GM12878 (cell line): ENCODE measurements at regions not wholly inside any gene's neighbourhood (a gene's known extent, or its start where the extent isn't known, plus 50 kb on each side); places are given as distances from the start of the nearest gene placed in this dataset.

Experiments
- ATAC-seq: fragments of 200-7000 bp; cut with Tn5 transposase; 3 replicates; pipeline ENCODE4 v1.9.1; 2020; ENCODE audit warnings: mild to moderate bottlenecking, moderate library complexity
- BruUV-seq: library from RNA; stranded (reverse); fragments of 400-500 nt; replicated peaks from 2 replicates; lab custom pipeline; 2021; lab: Mats Ljungman, UMichigan
- CTCF ChIA-PET: fragments of 300-600 bp; sonication (Branson Sonifier 250); formaldehyde crosslinking; extraction: SDS; loops from one replicate; lab custom pipeline; 2021; ENCODE audit warnings: inconsistent platforms; lab: Yijun Ruan, JAX
- POLR2A ChIA-PET: fragments of 350-600 bp; formaldehyde crosslinking; extraction: SDS; loops from one replicate; lab custom pipeline; 2021; ENCODE audit warnings: inconsistent platforms; lab: Charles Lee
- RAD21 ChIA-PET: fragments of 300-600 bp; sonication (Branson Sonifier 250); formaldehyde crosslinking; loops from one replicate; lab custom pipeline; 2023; ENCODE audit warnings: antibody characterized with exemption; ENCODE audit not compliant: unreplicated experiment; lab: Charles Lee
- SMC1A ChIA-PET: fragments of 300-600 bp; sonication (Branson Sonifier 250); formaldehyde crosslinking; loops from one replicate; lab custom pipeline; 2023; ENCODE audit not compliant: unreplicated experiment, uncharacterized antibody; lab: Charles Lee
- DNase-seq: peaks from one replicate; pipeline ENCODE4 v3.0.0-alpha.2; 2011; ENCODE audit warnings: low read depth, low spot score
- FAIRE-seq: peaks from 3 replicates; lab custom pipeline; 2011; peaks lifted over from hg19 to GRCh38; lab: Jason Lieb, UNC
- H2AFZ ChIP-seq: 2 replicates; pipeline ENCODE4 v1.6.0; 2011; ENCODE audit warnings: low read depth, low read length, control low read depth; ENCODE audit not compliant: control insufficient read depth
- H3K27ac ChIP-seq: 2 replicates; pipeline ENCODE4 v1.5.1; 2011; ENCODE audit warnings: control low read depth; ENCODE audit not compliant: control insufficient read depth, insufficient read depth
- H3K27me3 ChIP-seq, 2 experiments: replicated peaks in 1 of 2; 2 replicates each; pipeline versions ENCODE4 v1.6.0 to v1.6.1; 2011; ENCODE audit warnings: low read length in 1 of 2; ENCODE audit not compliant: control insufficient read depth in 2 of 2, insufficient read depth in 2 of 2
- H3K36me3 ChIP-seq, 2 experiments: 2 replicates each; pipeline ENCODE4 v1.5.1; 2011; ENCODE audit warnings: low read length in 1 of 2; ENCODE audit not compliant: control insufficient read depth in 2 of 2, insufficient read depth in 2 of 2
- H3K4me1 ChIP-seq: 2 replicates; pipeline ENCODE4 v1.6.1; 2011; ENCODE audit warnings: mild to moderate bottlenecking, low read length, moderate library complexity, mixed read lengths; ENCODE audit not compliant: control insufficient read depth, insufficient read depth
- H3K4me2 ChIP-seq: 2 replicates; pipeline ENCODE4 v1.6.0; 2011; ENCODE audit warnings: control low read depth; ENCODE audit not compliant: control insufficient read depth, insufficient read depth
- H3K4me3 ChIP-seq: fragments of 200-600 bp; sonication (generic); 2 replicates; pipeline ENCODE4 v1.5.1; 2016
- H3K79me2 ChIP-seq: 2 replicates; pipeline ENCODE4 v1.6.0; 2011; ENCODE audit warnings: low read length; ENCODE audit not compliant: control insufficient read depth, insufficient read depth
- H3K9ac ChIP-seq: 2 replicates; pipeline ENCODE4 v1.8.0; 2011; ENCODE audit warnings: low read length, control low read depth, mixed read lengths; ENCODE audit not compliant: control insufficient read depth, insufficient read depth
- H3K9me3 ChIP-seq: replicated peaks from 3 replicates; pipeline ENCODE4 v1.5.1; 2011; ENCODE audit warnings: mild to moderate bottlenecking, low read length; ENCODE audit not compliant: control insufficient read depth, insufficient read depth
- H4K20me1 ChIP-seq: 2 replicates; pipeline ENCODE4 v1.6.0; 2011; ENCODE audit not compliant: control insufficient read depth, insufficient read depth
- ATF7 ChIP-seq: fragments of 450-650 bp; IDR thresholded peaks from 2 replicates; pipeline ENCODE4 v1.6.1; 2016; ENCODE audit warnings: low read depth, mild to moderate bottlenecking
- CHD4 ChIP-seq: fragments of 200-600 bp; sonication (generic); IDR thresholded peaks from 2 replicates; pipeline ENCODE4 v1.6.1; 2016; ENCODE audit warnings: mild to moderate bottlenecking
- CREM ChIP-seq: IDR thresholded peaks from 2 replicates; pipeline ENCODE4 v1.6.1; 2014; ENCODE audit warnings: antibody characterized with exemption, low read depth
- CUX1 ChIP-seq: IDR thresholded peaks from 2 replicates; pipeline ENCODE4 v1.6.1; 2012; ENCODE audit warnings: improper control_type of control experiment, low read depth, low read length; ENCODE audit not compliant: insufficient replicate concordance
- ELK1 ChIP-seq: IDR thresholded peaks from 2 replicates; pipeline ENCODE4 v1.6.1; 2012; ENCODE audit warnings: low read depth, low read length, improper control_type of control experiment
- KDM1A ChIP-seq: fragments of 200-600 bp; sonication (generic); IDR thresholded peaks from 2 replicates; pipeline ENCODE4 v1.6.1; 2016; ENCODE audit warnings: borderline replicate concordance
- MTA3 ChIP-seq: IDR thresholded peaks from 2 replicates; pipeline ENCODE4 v1.6.1; 2012; ENCODE audit warnings: low read length, inconsistent platforms, borderline replicate concordance
- RB1 ChIP-seq: fragments of 450-650 bp; formaldehyde crosslinking; IDR thresholded peaks from 2 replicates; pipeline ENCODE4 v1.6.1; 2017; ENCODE audit warnings: mild to moderate bottlenecking, borderline replicate concordance
- RELA ChIP-seq: fragments of 450-650 bp; IDR thresholded peaks from 2 replicates; pipeline ENCODE4 v1.8.0; 2014; ENCODE audit warnings: borderline replicate concordance; ENCODE audit not compliant: partially characterized antibody
- SKIL ChIP-seq: fragments of 450-650 bp; IDR thresholded peaks from 2 replicates; pipeline ENCODE4 v1.6.1; 2017; ENCODE audit warnings: mild to moderate bottlenecking, low read depth, inconsistent platforms; ENCODE audit not compliant: poor library complexity, severe bottlenecking
- SPI1 ChIP-seq: IDR thresholded peaks from 2 replicates; pipeline ENCODE4 v1.6.1; 2011; ENCODE audit warnings: low read depth, mild to moderate bottlenecking, low read length, moderate library complexity, borderline replicate concordance; ENCODE audit not compliant: insufficient read depth
- YY1 ChIP-seq: IDR thresholded peaks from 2 replicates; pipeline ENCODE4 v1.6.1; 2011; ENCODE audit warnings: low read depth, mild to moderate bottlenecking, low read length
- ZBTB33 ChIP-seq: fragments of 450-650 bp; IDR thresholded peaks from 2 replicates; pipeline ENCODE4 v1.6.1; 2017; ENCODE audit warnings: mild to moderate bottlenecking
- WGBS: methylation state at CpG from one replicate; pipeline ENCODE4 v1.1.6; 2016; ENCODE audit warnings: low lambda C conversion rate; ENCODE audit not compliant: insufficient replicate concordance, insufficient coverage; ENCODE audit errors: missing lambda C conversion rate; 5-methylcytosine and 5-hydroxymethylcytosine counted together
- in situ Hi-C: fragments of 300-500 bp; cut with MboI; formaldehyde crosslinking; loops from 9 replicates; pipeline ENCODE4 v1.14.3; 2018; ENCODE audit warnings: mixed read lengths
- intact Hi-C: fragments of 100-400 bp; cut with micrococcal nuclease; formaldehyde crosslinking; loops from one replicate; pipeline ENCODE4 v1.14.2; 2022; ENCODE audit not compliant: unreplicated experiment

- TF ChIP-seq SKIL (no peak), CREM (no peak), RELA (no peak), ELK1 (no peak)
Measured at GRCh38 chr4:156505341-156505955, 466.2 kb downstream of the PDGFC start (continued).

- POLR2A ChIA-PET, result no interaction called here
- no peak for ATAC-seq
- no peak for FAIRE-seq
- TF ChIP-seq SPI1 (no peak), YY1 (no peak), MTA3 (no peak), RB1 (no peak), ZBTB33 (no peak), CUX1 (no peak), CHD4 (no peak), ATF7 (no peak), KDM1A (no peak)
Measured at GRCh38 chr4:156503119-156503518, 468.5 kb downstream of the PDGFC start.

More at GRCh38 chr4:156503119-156503518, 468.5 kb downstream of the PDGFC start:
- Histone ChIP-seq H3K9me3 (no peaks in the 10 kb centered on the region), H2AFZ (no peak overlapping the region), H3K4me1 (no peaks in the 10 kb centered on the region), H3K4me2 (no peak overlapping the region), H4K20me1 (no peaks in the 10 kb centered on the region), H3K9ac (no peak overlapping the region), H3K27me3 (no peaks in the 10 kb centered on the region; a peak in 1 of 4 replicates), H3K27ac (no peak overlapping the region), H3K4me3 (no peak overlapping the region), H3K36me3 (no peaks in the 10 kb centered on the region), H3K79me2 (no peaks in the 10 kb centered on the region)
- CTCF ChIA-PET, result no interaction called here
- SMC1A ChIA-PET, result no interaction called here
- BruUV-seq, result no TSS peak
- no peak for DNase-seq
- in situ Hi-C loops, result no loop called here
- WGBS, result 37% methylated on average over 3 of the region's 3 CpGs
- intact Hi-C loops, result no loop called here
- RAD21 ChIA-PET, result no interaction called here
